Vagina (tissue), 2 donors: ENCODE measurements at regions not wholly inside any gene's neighbourhood (a gene's known extent, or its start where the extent isn't known, plus 50 kb on each side); places are given as distances from the start of the nearest gene placed in this dataset.

Source experiments
- CTCF ChIP-seq, 3 experiments: fragments of 450-650 bp in 2 of 3; fragments of 200-600 bp in 1 of 3; sonication (generic) in 1 of 3; IDR thresholded peaks; one replicate each; pipeline ENCODE4 v1.5.1; 2017 to 2019; ENCODE audit warnings: antibody characterized with exemption in 3 of 3, mild to moderate bottlenecking in 2 of 3, moderate library complexity in 2 of 3
- POLR2A ChIP-seq, 2 donors: fragments of 450-650 bp; IDR thresholded peaks; one replicate each; pipeline ENCODE4 v1.6.1; 2017; ENCODE audit warnings: antibody characterized with exemption in 2 of 2, mild to moderate bottlenecking in 2 of 2, moderate library complexity in 2 of 2
- POLR2AphosphoS5 ChIP-seq, 2 donors: sonication (generic); formaldehyde crosslinking; IDR thresholded peaks; one replicate each; pipeline ENCODE4 v1.9.0; 2017; ENCODE audit warnings: antibody characterized with exemption in 2 of 2, mild to moderate bottlenecking in 2 of 2, low read depth in 1 of 2; ENCODE audit not compliant: insufficient read depth in 1 of 2

DNA sequence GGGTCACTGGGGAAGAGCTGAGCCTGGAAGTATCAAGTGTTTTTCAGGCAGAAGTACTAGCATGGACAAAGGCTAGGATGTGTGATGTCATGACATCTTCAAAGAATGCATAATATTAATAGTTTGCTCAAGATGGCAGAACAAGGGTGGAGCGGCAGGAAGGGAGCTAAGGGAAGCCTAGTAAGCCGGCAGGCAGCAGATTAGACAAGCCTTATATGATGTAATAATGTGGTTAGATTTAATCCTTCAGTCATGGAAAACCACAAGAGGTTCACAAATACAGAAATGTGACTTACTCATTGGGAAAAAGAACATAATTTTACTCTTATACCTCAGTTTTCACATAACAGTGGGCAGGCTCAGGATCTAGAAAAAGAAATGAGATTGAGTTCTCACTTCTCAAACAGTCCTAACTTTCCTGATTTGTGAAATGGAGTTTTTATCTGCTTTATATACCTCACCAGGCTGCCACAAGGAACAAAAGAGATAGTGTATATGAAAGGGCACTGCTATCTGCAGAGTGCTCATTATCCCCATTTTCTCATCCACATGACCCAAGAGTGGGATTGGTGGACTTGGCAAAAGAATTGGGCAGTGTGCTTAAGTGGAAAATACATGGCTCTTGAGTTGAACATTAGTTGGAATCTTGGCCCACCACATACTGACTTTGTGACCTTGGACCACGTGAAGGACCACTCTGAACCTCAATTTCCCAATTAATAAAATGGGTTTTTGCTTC lies 89.1 kb upstream of the LHCGR start:
- no peak for TF ChIP-seq POLR2A (IDR thresholded peaks at IDR 0.05)
- no peak for TF ChIP-seq CTCF (IDR thresholded peaks at IDR 0.05)
- TF ChIP-seq POLR2AphosphoS5 (IDR thresholded peaks at IDR 0.05; ENCODE audit: insufficient read depth in 1 of 2, low read depth in 1 of 2): no peak
